H1 (cell line): ENCODE measurements at regions not wholly inside any gene's neighbourhood (a gene's known extent, or its start where the extent isn't known, plus 50 kb on each side); places are given as distances from the start of the nearest gene placed in this dataset.
A peak's percentile ranks its signal among the peaks of the same experiment; 100 is the strongest.

Experiments used
- CTCF ChIA-PET: fragments of 300-600 bp; sonication (Branson Sonifier 250); formaldehyde crosslinking; loops from one replicate; lab custom pipeline; 2021; ENCODE audit not compliant: partially characterized antibody; lab: Charles Lee
- POLR2A ChIA-PET: fragments of 300-600 bp; sonication (Branson Sonifier 250); formaldehyde crosslinking; loops from one replicate; lab custom pipeline; 2021; ENCODE audit warnings: inconsistent platforms; ENCODE audit not compliant: partially characterized antibody; lab: Charles Lee
- DNase-seq, 2 experiments: peaks; one replicate each; pipeline versions ENCODE4 v3.0.0 to v3.0.0-alpha.2; 2010 to 2022; ENCODE audit warnings: low spot score in 2 of 2, low read depth in 1 of 2, mixed read lengths in 1 of 2
- FAIRE-seq: peaks from 2 replicates; lab custom pipeline; 2011; peaks lifted over from hg19 to GRCh38; lab: Jason Lieb, UNC
- H2AFZ ChIP-seq: 2 replicates; pipeline ENCODE4 v1.8.1; 2012; ENCODE audit warnings: low read length, inconsistent platforms
- H2AK5ac ChIP-seq: 2 replicates; pipeline ENCODE4 v1.6.1; 2013; ENCODE audit warnings: low read depth, low read length
- H2BK120ac ChIP-seq: replicated peaks from 2 replicates; pipeline ENCODE3; 2013; ENCODE audit warnings: low read depth, low read length, inconsistent platforms
- H2BK12ac ChIP-seq: 2 replicates; pipeline ENCODE4 v1.6.1; 2013; ENCODE audit warnings: low read depth, low read length
- H2BK15ac ChIP-seq: 2 replicates; pipeline ENCODE4 v1.6.1; 2013; ENCODE audit warnings: low read length
- H2BK20ac ChIP-seq: 2 replicates; pipeline ENCODE4 v1.6.1; 2013; ENCODE audit warnings: low read length
- H2BK5ac ChIP-seq: 2 replicates; pipeline ENCODE4 v1.6.1; 2013; ENCODE audit warnings: low read depth, low read length
- H3K14ac ChIP-seq: 2 replicates; pipeline ENCODE4 v1.6.1; 2013; ENCODE audit warnings: inconsistent platforms; ENCODE audit not compliant: insufficient read length
- H3K18ac ChIP-seq: 2 replicates; pipeline ENCODE4 v1.6.1; 2013; ENCODE audit warnings: low read length; ENCODE audit errors: extremely low read depth
- H3K23ac ChIP-seq: 2 replicates; pipeline ENCODE4 v1.6.1; 2013; ENCODE audit warnings: inconsistent platforms; ENCODE audit not compliant: insufficient read length
- H3K23me2 ChIP-seq: 2 replicates; pipeline ENCODE4 v1.6.1; 2013; ENCODE audit warnings: low read depth, low read length
- H3K27ac ChIP-seq: 2 replicates; pipeline ENCODE4 v1.6.1; 2011; ENCODE audit warnings: low read depth, low read length, inconsistent platforms
- H3K27me3 ChIP-seq, 4 experiments: replicated peaks in 1 of 4; 1 replicate in 1 of 4; 2 replicates in 3 of 4; pipeline versions ENCODE4 v1.6.1 to v1.8.1; 2011 to 2013; ENCODE audit warnings: low read length in 3 of 4, mild to moderate bottlenecking in 3 of 4, inconsistent platforms in 2 of 4, mixed read lengths in 2 of 4, moderate library complexity in 1 of 4; ENCODE audit not compliant: control insufficient read depth in 3 of 4, insufficient read depth in 3 of 4; ENCODE audit errors: extremely low read depth in 1 of 4
- H3K36me3 ChIP-seq, 4 experiments: 2 replicates each; pipeline versions ENCODE4 v1.6.1 to v1.8.1; 2011 to 2013; ENCODE audit warnings: mild to moderate bottlenecking in 4 of 4, low read length in 3 of 4, moderate library complexity in 2 of 4, control low read depth in 1 of 4, inconsistent platforms in 1 of 4; ENCODE audit not compliant: insufficient read depth in 4 of 4, control insufficient read depth in 2 of 4
- H3K4ac ChIP-seq: replicated peaks from 2 replicates; pipeline ENCODE3; 2013; ENCODE audit warnings: low read length, low read depth, mixed read lengths, inconsistent platforms; ENCODE audit not compliant: insufficient read length
- H3K4me1 ChIP-seq, 4 experiments: replicated peaks in 1 of 4; 1 replicate in 1 of 4; 2 replicates in 3 of 4; pipeline versions ENCODE4 v1.6.1 to v1.8.1; 2011 to 2013; ENCODE audit warnings: low read length in 3 of 4, inconsistent platforms in 2 of 4, mixed read lengths in 1 of 4; ENCODE audit not compliant: insufficient read depth in 4 of 4, control insufficient read depth in 3 of 4
- H3K4me2 ChIP-seq, 2 experiments: 2 replicates each; pipeline versions ENCODE4 v1.6.1 to v1.8.1; 2011 to 2013; ENCODE audit warnings: low read depth in 2 of 2, low read length in 2 of 2, control low read depth in 1 of 2, inconsistent platforms in 1 of 2, mild to moderate bottlenecking in 1 of 2; ENCODE audit not compliant: insufficient read depth in 1 of 2
- H3K4me3 ChIP-seq, 4 experiments: fragments of 200-600, 300-600 bp in 1 of 4; sonication (generic), shearing (Covaris generic), sonication (Bioruptor Twin) in 1 of 4; 2 replicates each; pipeline versions ENCODE4 v1.5.1 to v1.8.1; 2011 to 2016; ENCODE audit warnings: low read length in 4 of 4, low read depth in 3 of 4, control low read depth in 2 of 4, inconsistent platforms in 2 of 4, mild to moderate bottlenecking in 2 of 4, mixed read lengths in 1 of 4, moderate library complexity in 1 of 4; ENCODE audit not compliant: insufficient read depth in 2 of 4; ENCODE audit errors: extremely low read depth in 1 of 4
- H3K56ac ChIP-seq: replicated peaks from 2 replicates; pipeline ENCODE3; 2013; ENCODE audit warnings: low read depth, mild to moderate bottlenecking, mixed read lengths, low read length, inconsistent platforms; ENCODE audit not compliant: insufficient read length
- H3K79me1 ChIP-seq: 2 replicates; pipeline ENCODE4 v1.6.1; 2013; ENCODE audit warnings: low read depth, low read length, control low read depth
- H3K79me2 ChIP-seq, 2 experiments: 2 replicates each; pipeline versions ENCODE4 v1.6.1 to v1.8.1; 2012 to 2013; ENCODE audit warnings: low read length in 2 of 2, mild to moderate bottlenecking in 2 of 2, inconsistent platforms in 1 of 2; ENCODE audit not compliant: insufficient read depth in 2 of 2, control insufficient read depth in 1 of 2
- H3K9ac ChIP-seq, 4 experiments: replicated peaks in 1 of 4; 1 replicate in 1 of 4; 2 replicates in 3 of 4; pipeline versions ENCODE4 v1.6.1 to v1.8.1; 2011 to 2013; ENCODE audit warnings: low read depth in 3 of 4, low read length in 3 of 4, control low read depth in 2 of 4, mild to moderate bottlenecking in 2 of 4, moderate library complexity in 2 of 4, inconsistent platforms in 1 of 4; ENCODE audit errors: extremely low read depth in 1 of 4
- H3K9me3 ChIP-seq, 2 experiments: 2 replicates each; pipeline versions ENCODE4 v1.6.1 to v1.8.1; 2012 to 2013; ENCODE audit warnings: mild to moderate bottlenecking in 2 of 2, moderate library complexity in 2 of 2, control low read depth in 1 of 2, inconsistent platforms in 1 of 2, low read depth in 1 of 2, low read length in 1 of 2, mixed read lengths in 1 of 2; ENCODE audit not compliant: insufficient read depth in 2 of 2
- H4K20me1 ChIP-seq, 2 experiments: replicated peaks in 1 of 2; 2 replicates each; pipeline versions ENCODE3 to v1.8.1; 2011 to 2013; ENCODE audit warnings: inconsistent platforms in 2 of 2, low read length in 2 of 2, mild to moderate bottlenecking in 1 of 2; ENCODE audit not compliant: insufficient read depth in 2 of 2, control insufficient read depth in 1 of 2
- H4K5ac ChIP-seq: 2 replicates; pipeline ENCODE4 v1.6.1; 2013; ENCODE audit warnings: low read length, low read depth, mixed read lengths, inconsistent platforms; ENCODE audit not compliant: insufficient read length
- H4K8ac ChIP-seq: 2 replicates; pipeline ENCODE4 v1.8.0; 2013; ENCODE audit warnings: mild to moderate bottlenecking, moderate library complexity, low read length, inconsistent platforms; ENCODE audit not compliant: insufficient read depth; ENCODE audit errors: extremely low read depth
- H4K91ac ChIP-seq: replicated peaks from 2 replicates; pipeline ENCODE3; 2013; ENCODE audit warnings: low read length, mixed read lengths, inconsistent platforms; ENCODE audit not compliant: insufficient read length
- BCL11A ChIP-seq, 2 experiments: IDR thresholded peaks; one replicate each; pipeline ENCODE4 v1.6.1; 2011; ENCODE audit warnings: low read depth in 2 of 2, low read length in 2 of 2, mild to moderate bottlenecking in 2 of 2
- BRCA1 ChIP-seq: IDR thresholded peaks from 2 replicates; pipeline ENCODE4 v1.6.1; 2012; ENCODE audit warnings: low read depth, low read length, improper control_type of control experiment
- EZH2 ChIP-seq: fragments of 200-600 bp; sonication (generic); IDR thresholded peaks from 2 replicates; pipeline ENCODE4 v1.7.1; 2012; ENCODE audit warnings: low read depth, mild to moderate bottlenecking, moderate library complexity, low read length, inconsistent platforms; ENCODE audit not compliant: severe bottlenecking
- MAFK ChIP-seq: IDR thresholded peaks from 2 replicates; pipeline ENCODE4 v1.6.1; 2012; ENCODE audit warnings: low read depth, mild to moderate bottlenecking, improper control_type of control experiment, low read length
- TAF7 ChIP-seq: optimal IDR thresholded peaks from 2 replicates; pipeline ENCODE3; 2011; ENCODE audit warnings: low read depth, mild to moderate bottlenecking, inconsistent platforms, low read length, moderate library complexity, borderline replicate concordance
- WGBS, 2 experiments: shearing (Covaris generic) in 1 of 2; methylation state at CpG; one replicate each; pipeline versions ENCODE4 v1.1.6 to v1.1.7; 2013 to 2015; ENCODE audit warnings: low lambda C conversion rate in 2 of 2, mixed read lengths in 2 of 2, inconsistent platforms in 1 of 2, low coverage in 1 of 2, missing lambda C conversion rate in 1 of 2; ENCODE audit not compliant: insufficient replicate concordance in 2 of 2, insufficient coverage in 1 of 2, insufficient read length in 1 of 2; ENCODE audit errors: extremely low coverage in 1 of 2, missing lambda C conversion rate in 1 of 2; 5-methylcytosine and 5-hydroxymethylcytosine counted together

GRCh38 chr4:116906758-116907157 is 178.6 kb downstream of the TRAM1L1 start:
- DNase-seq (no peak), FAIRE-seq (no peak)
- no peak overlapping the region for H3K56ac ChIP-seq
- H2BK120ac ChIP-seq = no peak overlapping the region
- H2BK20ac ChIP-seq = no peak overlapping the region
- no peak for TF ChIP-seq EZH2
- TF ChIP-seq BRCA1 = no peak
- no peak for TF ChIP-seq TAF7
- peak; percentile 70; the same call in 1 of the 2 replicates for TF ChIP-seq MAFK
- TF ChIP-seq BCL11A (IDR thresholded peaks at IDR 0.05; ENCODE audit: low read depth in 2 of 2, low read length in 2 of 2) = no peak
- no peak overlapping the region for H4K91ac ChIP-seq
- no peaks in the 10 kb centered on the region for H3K4me1 ChIP-seq
- H3K14ac ChIP-seq = no peak overlapping the region
- no peaks in the 10 kb centered on the region for H3K27me3 ChIP-seq
- H2AFZ ChIP-seq = no peak overlapping the region
- H3K4me3 ChIP-seq = no peak overlapping the region
- H3K4me2 ChIP-seq = no peak overlapping the region
- H3K4ac ChIP-seq = no peak overlapping the region
- H3K9me3 ChIP-seq = no peaks in the 10 kb centered on the region
- H4K8ac ChIP-seq = no peak overlapping the region
- H4K5ac ChIP-seq = no peak overlapping the region
- no peaks in the 10 kb centered on the region for H3K36me3 ChIP-seq
- ChIA-PET POLR2A (no interaction called here), CTCF (no interaction called here)
- H3K23ac ChIP-seq = no peak overlapping the region
- no peak overlapping the region for H2AK5ac ChIP-seq
- no peaks in the 10 kb centered on the region for H4K20me1 ChIP-seq
- no peak overlapping the region for H3K9ac ChIP-seq
- no peaks in the 10 kb centered on the region; the same call in 1 of the 2 replicates for H3K23me2 ChIP-seq
- no peak overlapping the region for H3K18ac ChIP-seq
- 87% methylated on average over 2 of the region's 2 CpGs; no CpG with 5 or more reads in 1 of the 2 experiments for WGBS, 2 experiments
- no peak overlapping the region for H2BK5ac ChIP-seq
- H2BK15ac ChIP-seq = no peak overlapping the region
- no peaks in the 10 kb centered on the region for H3K79me1 ChIP-seq
- no peak overlapping the region for H2BK12ac ChIP-seq
- no peak overlapping the region for H3K27ac ChIP-seq
- H3K79me2 ChIP-seq = no peaks in the 10 kb centered on the region
